ENCODE measurements at regions not wholly inside any gene's neighbourhood (a gene's known extent, or its start where the extent isn't known, plus 50 kb on each side); places are given as distances from the start of the nearest gene placed in this dataset.
"Not testable (repeated sequence)": the region's sequence is repeated elsewhere in the genome, so short reads cannot be mapped to it uniquely, and the experiment has no call there.

GRCh38 chrX:106220177-106220576, 52.1 kb downstream of the PWWP3B start:
- TF ChIP-seq POLR2A (IDR thresholded peaks at IDR 0.05; ENCODE audit: low read length) = no peak
- no peak for TF ChIP-seq GATA1 (IDR thresholded peaks at IDR 0.05; ENCODE audit: low read depth, low read length)
- no peak for DNase-seq

- TF ChIP-seq GATA1 (IDR thresholded peaks at IDR 0.05; ENCODE audit: low read depth, low read length) = no peak
- TF ChIP-seq POLR2A (IDR thresholded peaks at IDR 0.05; ENCODE audit: low read length) = no peak
- DNase-seq = no peak
Measured at GRCh38 chrX:106243376-106243775, 75.3 kb downstream of the PWWP3B start.

- DNase-seq = no peak
Measured at GRCh38 chrX:106246511-106246910, 78.4 kb downstream of the PWWP3B start.

GRCh38 chrX:106247162-106247561, 79.1 kb downstream of the PWWP3B start:
- DNase-seq = no peak
- TF ChIP-seq GATA1 (IDR thresholded peaks at IDR 0.05; ENCODE audit: low read depth, low read length) = no peak
- no peak for TF ChIP-seq POLR2A (IDR thresholded peaks at IDR 0.05; ENCODE audit: low read length)

More at GRCh38 chrX:106246511-106246910, 78.4 kb downstream of the PWWP3B start:
- TF ChIP-seq POLR2A (IDR thresholded peaks at IDR 0.05; ENCODE audit: low read length) (no peak), GATA1 (IDR thresholded peaks at IDR 0.05; ENCODE audit: low read depth, low read length) (no peak)

GRCh38 chrX:106249706-106250379, 81.7 kb downstream of the PWWP3B start:
- DNase-seq = no peak
- TF ChIP-seq POLR2A (IDR thresholded peaks at IDR 0.05; ENCODE audit: low read length) = no peak
- no peak for TF ChIP-seq GATA1 (IDR thresholded peaks at IDR 0.05; ENCODE audit: low read depth, low read length)

GRCh38 chrX:106263817-106264216, 95.7 kb downstream of the PWWP3B start:
- DNase-seq = no peak
- TF ChIP-seq GATA1 (IDR thresholded peaks at IDR 0.05; ENCODE audit: low read depth, low read length) = no peak
- TF ChIP-seq POLR2A (IDR thresholded peaks at IDR 0.05; ENCODE audit: low read length) = no peak

GRCh38 chrX:106273947-106274587, 106.0 kb downstream of the PWWP3B start:
- DNase-seq = not testable (repeated sequence)

- not testable (repeated sequence) for DNase-seq
Measured at GRCh38 chrX:106275172-106275571, 107.1 kb downstream of the PWWP3B start.

GRCh38 chrX:106278951-106279350, 110.8 kb downstream of the PWWP3B start:
- TF ChIP-seq GATA1 (IDR thresholded peaks at IDR 0.05; ENCODE audit: low read depth, low read length) = no peak
- TF ChIP-seq POLR2A (IDR thresholded peaks at IDR 0.05; ENCODE audit: low read length) = no peak
- no peak for DNase-seq

- no peak for DNase-seq
- TF ChIP-seq GATA1 (IDR thresholded peaks at IDR 0.05; ENCODE audit: low read depth, low read length) (no peak), POLR2A (IDR thresholded peaks at IDR 0.05; ENCODE audit: low read length) (no peak)
Measured at GRCh38 chrX:106281383-106281782, 113.3 kb downstream of the PWWP3B start.

- no peak for TF ChIP-seq GATA1 (IDR thresholded peaks at IDR 0.05; ENCODE audit: low read depth, low read length)
- TF ChIP-seq POLR2A (IDR thresholded peaks at IDR 0.05; ENCODE audit: low read length) = no peak
- no peak for DNase-seq
Measured at GRCh38 chrX:106283841-106284240, 115.7 kb downstream of the PWWP3B start.

GRCh38 chrX:106284431-106285025, 116.4 kb downstream of the PWWP3B start:
- DNase-seq = no peak
- no peak for TF ChIP-seq POLR2A (IDR thresholded peaks at IDR 0.05; ENCODE audit: low read length)
- TF ChIP-seq GATA1 (IDR thresholded peaks at IDR 0.05; ENCODE audit: low read depth, low read length) = no peak

- TF ChIP-seq GATA1 (IDR thresholded peaks at IDR 0.05; ENCODE audit: low read depth, low read length) (no peak), POLR2A (IDR thresholded peaks at IDR 0.05; ENCODE audit: low read length) (no peak)
- no peak for DNase-seq
Measured at GRCh38 chrX:106286053-106286650, 118.0 kb downstream of the PWWP3B start.

GRCh38 chrX:106290778-106291177, 122.7 kb downstream of the PWWP3B start:
- not testable (repeated sequence) for DNase-seq

GRCh38 chrX:106291779-106292390, 123.8 kb downstream of the PWWP3B start:
- not testable (repeated sequence) for DNase-seq

Measured in erythroblast (primary cell).